GM21423 (cell line): ENCODE measurements at regions not wholly inside any gene's neighbourhood (a gene's known extent, or its start where the extent isn't known, plus 50 kb on each side); places are given as distances from the start of the nearest gene placed in this dataset.

Source experiments
- ATAC-seq: cut with Tn5 transposase; IDR thresholded peaks from one replicate; pipeline ENCODE4 v1.9.1; 2021; ENCODE audit warnings: mild to moderate bottlenecking, moderate library complexity; ENCODE audit not compliant: unreplicated experiment

DNA sequence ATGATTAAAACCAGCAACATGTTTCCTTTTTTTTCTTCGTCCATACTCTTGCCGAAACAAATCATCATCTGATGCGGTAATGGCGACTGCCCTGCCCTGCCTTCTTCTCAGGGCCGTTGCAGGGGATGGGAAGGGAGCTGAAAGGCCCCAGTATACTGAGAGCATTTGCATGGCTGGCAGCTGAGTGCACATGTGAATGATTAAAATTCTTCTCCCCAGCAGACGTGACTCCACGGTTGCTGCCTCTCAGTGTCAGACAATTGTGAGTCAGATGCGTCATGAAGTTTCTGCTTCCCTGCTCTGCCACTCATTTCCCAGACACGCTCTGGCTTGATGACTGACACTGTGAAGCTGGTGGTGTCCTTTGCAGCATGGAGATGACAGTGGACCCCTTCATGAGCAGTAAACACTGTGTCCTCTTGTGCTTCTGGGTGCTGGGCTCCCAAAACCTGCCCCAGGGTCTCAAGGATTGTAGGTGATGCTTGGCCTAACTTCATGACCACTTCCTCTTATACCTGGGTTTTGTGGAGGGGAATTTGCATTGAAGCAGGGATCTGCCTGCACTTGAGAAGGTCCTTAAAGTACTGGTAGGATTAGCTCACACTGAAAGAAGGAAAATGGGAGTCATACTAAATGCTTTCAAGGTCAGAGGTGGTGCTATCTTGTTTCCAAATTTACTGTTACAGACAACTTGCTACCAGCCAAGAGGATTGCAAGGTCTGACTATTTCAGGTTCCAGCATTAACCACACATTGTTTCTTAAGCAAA is 222.5 kb upstream of the COPS8 start:
- ATAC-seq = no peak

DNA sequence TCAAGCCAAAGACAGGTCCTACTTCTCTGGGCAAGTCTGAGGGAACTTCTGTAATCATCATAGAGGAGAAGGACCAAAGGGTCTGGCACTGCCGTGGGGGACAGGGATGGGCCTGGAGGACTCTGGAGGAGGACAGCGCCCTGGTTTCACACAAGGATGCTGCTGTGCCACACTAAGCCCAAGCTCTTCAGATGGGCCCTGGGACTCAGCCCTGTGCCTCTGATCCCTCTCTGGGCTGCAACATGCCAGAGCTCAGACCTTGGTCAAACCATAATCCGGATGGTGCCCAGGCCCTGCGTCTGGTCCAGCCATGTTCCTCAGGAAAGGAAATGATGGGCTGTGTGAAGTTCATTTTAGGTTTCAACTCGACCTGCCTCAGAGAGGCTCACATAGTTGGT is 222.0 kb upstream of the COPS8 start:
- no peak for ATAC-seq

DNA sequence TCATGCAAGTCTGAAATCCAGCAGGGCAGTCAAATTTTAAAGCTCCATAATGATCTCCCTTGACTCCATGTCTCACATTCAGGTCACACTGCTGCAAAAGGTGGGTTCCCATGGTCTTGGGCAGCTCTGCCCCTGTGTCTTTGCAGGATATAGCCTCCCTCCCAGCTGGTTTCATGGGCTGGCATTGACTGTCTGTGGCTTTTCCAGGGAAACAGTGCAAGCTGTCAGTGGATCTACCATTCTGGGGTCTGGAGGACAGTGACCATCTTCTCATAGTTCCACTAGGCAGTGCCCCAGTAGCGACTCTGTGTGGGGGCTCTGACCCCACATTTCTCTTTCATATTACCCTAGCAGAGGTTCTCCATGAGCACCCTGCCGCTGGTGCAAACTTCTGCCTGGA is 220.6 kb upstream of the COPS8 start:
- no peak for ATAC-seq

DNA sequence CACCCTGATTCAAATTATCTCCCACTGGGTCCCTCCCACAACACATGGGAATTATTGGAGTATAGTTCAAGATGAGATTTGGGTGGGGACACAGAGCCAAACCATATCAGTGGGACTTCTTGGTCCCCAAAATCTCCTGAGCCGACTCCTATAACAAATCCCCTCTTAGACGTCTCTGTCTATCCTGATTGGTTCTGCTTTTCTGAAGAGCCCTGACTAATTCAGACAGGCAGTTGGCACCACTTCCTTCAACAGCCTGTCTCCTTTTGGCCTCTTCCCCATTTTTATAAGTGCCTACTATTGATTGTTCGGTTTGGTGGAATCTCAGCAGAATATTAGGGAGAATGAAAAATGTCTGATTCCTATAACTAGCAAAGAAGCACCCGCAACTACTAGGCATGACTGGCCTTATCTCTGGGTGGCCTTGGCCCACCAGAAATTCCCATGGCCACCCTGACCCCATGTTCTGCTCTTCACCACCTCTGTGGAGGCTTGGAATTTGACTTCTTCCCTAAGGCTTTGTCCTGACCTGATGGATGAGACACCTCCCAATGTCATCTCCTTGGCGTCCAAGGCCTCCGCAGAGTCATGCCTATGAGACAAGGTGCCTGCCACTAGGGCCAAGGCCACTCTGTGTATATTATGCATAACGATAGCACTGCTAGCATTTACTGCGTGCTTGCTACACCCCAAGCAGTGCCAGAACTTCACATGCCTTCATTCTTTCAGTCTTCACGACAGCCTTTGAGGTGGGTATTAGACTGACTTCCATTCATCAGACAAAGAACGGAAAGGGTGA is 218.9 kb upstream of the COPS8 start:
- ATAC-seq = no peak

DNA sequence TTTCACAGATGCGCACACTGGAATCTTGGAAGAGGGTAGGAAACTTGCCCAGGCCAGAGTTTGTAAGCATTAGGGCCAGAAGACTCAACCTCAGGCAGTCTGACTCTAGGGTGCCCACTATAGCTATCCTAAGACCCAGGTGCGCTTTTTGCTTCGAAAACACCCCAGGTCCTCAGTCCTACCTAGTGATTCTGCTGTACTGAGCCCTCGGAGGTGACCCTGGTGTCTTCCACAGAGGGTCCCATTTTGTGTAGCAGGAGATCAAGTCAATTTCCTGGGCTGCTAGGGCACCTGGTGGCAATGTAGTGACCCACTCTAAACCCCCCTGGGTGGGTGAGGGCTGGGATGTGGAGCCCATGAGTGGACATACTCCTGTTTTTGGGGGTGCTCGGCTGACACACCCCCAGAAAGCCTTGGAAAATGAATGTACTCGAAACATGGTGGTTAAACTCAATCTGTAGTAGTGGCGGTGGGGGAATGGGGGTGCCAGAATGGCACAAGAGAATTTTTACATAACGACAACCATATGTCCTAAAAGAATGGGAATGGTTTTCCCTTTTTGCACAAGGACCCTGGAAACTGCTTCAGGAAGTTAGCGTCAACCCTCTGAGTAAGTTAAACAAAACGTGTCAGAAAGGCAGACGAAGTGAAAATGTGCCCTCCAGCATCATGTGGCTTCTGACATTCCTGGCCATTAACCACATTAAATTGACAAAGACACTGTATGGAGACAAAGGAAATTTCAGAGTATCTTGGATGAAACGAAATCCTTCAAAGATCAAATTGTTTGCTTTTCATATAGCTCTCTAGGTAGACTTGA is 218.0 kb upstream of the COPS8 start:
- no peak for ATAC-seq

DNA sequence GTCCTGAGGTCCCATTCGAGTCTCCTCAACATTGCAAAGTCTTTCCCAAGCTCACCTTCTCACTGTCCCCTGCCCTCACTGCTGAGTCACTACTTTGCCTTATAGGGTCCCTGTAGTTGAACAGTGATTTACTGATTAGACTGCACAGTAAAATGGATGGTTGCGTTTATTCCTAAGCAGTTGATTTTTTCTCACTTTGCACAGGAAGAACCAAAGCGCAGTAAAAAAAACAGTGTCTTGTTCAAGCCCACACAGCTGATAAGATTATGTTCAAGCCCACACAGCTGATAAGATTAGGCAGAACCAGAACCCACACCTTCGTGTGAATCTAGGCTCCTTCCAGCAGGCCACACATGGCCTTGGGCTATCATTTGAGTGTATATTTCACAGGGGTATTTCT is 215.3 kb upstream of the COPS8 start:
- no peak for ATAC-seq

DNA sequence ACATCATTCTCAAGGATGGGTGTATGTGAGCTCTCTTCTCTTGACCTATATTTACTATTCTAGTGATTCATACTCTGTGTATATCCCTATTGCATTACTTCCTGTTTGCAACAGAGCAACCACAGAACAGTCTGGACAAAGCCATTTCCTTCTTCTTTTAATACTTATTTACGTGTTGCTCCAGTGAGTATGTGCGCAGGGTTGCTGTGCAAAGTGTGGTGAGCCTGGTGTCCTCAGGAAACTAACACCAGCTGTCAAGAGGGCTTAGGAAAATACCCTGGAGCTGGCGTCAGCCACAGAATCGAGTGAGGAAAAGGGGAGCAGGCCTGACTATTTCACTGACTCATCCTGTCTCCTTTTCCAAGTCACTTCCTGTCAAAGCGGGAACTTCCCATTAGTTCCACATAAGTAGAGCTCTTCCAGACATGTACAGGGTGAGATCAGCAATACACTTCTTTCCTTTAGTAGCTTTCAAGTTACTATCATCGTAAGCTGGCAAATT is 214.1 kb upstream of the COPS8 start:
- ATAC-seq = no peak

DNA sequence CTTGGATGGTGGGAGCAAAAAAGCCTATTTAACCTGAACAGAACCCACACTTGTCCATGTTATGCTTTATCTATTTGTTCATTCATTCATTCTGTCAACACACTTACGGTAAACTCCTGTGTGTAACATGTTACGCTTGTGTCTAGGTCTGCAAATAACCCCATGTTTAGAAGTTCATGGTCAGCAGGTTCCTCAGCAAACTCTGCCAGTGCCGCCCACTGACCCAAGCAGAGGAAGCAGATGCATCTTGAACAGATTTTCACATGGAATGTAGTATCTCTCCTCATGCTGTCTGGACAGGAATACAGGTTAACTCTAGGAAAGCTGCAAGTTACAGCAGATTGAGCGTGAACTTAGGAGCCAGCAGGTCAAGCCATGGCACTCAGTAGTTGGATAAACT is 213.7 kb upstream of the COPS8 start:
- ATAC-seq = no peak

DNA sequence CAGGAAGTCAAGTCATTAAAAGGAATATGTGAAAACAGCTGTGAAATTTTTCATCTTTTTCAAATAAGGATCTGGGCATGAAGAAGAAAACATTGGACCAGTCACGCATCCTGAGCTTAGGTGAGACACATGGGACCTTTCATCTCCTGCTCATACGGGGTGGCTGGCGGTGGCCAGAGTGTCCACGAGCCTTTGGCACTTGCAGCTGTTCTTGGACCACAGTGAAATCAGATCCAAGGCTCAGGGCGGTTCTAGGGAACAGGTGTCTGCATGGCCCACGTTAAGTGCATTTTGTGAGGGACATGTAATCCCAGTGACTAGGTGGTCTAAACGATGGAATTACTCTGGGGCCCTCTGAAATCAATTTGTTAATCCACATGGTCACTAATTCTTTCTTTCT is 212.7 kb upstream of the COPS8 start:
- no peak for ATAC-seq

DNA sequence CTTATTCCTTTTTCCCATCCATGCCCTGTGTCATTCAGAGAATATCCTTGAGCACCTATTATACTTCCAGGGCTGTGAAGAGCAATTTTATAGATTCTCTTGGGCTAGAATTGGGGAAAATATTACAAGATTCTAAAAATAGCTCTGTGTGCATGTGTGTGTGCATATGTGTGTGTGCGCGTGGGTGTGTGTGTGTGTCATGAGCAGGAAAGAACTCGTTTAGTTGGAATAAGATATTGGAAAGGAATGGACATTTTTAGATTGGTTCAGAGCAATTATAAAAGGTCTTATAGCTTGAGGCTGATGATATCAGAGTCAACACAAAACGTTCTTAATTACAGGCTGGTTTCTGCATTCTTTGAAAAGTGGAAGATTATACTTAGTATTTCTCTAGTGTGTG is 212.1 kb upstream of the COPS8 start:
- ATAC-seq = no peak

DNA sequence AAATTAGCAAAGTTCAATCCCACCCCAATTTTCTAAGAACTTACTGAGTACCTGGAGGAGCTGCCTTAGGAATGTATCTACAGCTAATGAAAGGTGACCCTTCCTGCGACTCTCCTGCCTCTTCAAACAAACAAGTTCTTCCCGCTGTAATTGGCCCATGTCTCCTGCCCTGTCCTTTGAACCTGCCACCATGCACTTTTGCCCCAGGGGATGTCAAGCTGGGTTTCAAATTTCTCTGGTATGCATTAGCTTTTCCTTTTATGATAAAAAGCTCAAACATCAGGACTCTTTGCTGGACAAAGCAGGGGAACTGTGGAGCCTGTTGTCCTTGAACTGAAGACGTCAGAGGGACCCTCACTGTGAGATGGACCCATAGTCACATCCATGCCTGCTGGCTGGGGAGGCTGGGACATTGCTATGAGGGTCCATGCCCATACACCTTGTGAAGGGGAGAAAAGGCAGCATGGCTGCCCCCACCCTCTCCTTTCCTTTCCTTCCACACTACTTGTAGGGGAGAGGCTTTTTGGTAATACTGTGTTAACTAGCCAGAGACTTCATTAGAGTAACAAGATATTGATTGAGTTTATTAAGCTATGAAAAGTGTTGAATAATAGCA is 210.7 kb upstream of the COPS8 start:
- no peak for ATAC-seq

DNA sequence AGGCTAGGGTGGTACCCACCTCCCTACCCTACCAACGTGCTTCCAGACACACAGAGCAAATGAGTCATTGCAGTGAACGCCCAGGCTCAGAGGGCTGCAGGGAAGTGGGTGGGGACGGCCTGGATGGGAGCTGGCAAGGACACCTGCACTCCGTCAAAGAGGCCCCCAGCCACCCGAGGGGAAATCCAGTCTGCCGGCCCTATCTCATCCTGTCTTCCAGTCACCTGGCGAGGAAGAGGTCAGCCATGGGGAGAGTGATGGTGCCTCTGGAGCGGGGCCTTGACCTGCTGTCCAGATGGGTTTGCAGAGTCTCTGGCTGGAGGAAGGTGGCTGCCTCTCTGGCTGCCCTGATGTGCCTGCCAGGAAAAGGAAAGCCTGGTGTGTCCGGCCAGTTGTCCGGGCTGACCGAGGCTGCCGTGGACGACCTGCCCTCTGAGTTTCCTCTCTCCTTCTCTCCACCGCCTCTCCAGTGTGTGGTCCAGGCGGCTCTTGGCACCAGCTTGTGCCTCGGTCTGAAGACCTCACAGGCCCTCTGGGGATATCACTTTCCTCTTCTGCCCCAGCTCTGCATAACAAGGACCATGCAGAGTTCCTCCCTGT is 209.7 kb upstream of the COPS8 start:
- ATAC-seq = no peak

DNA sequence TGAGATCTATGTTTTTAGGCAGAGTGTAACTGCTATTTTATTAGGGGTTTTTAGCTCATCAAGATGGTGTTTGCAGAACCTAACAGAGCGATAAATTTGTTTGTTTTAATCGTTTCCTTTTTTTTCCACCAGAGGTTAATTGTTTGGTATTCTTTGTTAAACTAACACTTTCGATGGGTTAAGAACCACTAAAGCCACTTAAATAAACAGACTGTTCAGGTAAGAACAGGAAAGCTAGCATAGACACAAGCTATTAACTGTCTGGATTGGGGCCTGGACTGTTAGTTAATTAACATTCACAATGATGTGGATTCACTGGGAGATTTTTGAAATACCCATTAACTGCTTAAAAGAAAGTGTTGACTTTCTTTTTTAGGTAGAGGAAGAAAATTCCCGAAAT is 209.0 kb upstream of the COPS8 start:
- ATAC-seq = no peak

DNA sequence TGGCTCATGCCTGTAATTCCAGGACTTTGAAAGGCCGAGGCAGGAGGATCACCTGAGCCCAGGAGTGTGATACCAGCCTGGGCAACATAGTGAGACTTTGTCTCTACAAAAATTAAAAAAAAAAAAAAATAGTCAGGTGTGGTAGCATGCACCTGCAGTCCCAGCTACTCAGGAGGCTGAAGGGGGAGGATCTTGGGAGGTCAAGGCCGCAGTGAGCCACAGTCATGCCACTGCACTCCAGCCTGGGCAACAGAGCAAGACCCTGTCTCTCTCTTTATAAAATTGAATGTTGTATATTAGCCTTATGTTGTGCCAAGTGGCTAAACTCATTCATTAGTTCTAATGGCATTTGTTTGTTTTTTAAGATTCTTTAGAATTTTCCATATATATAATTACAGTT is 207.7 kb upstream of the COPS8 start:
- ATAC-seq = no peak

DNA sequence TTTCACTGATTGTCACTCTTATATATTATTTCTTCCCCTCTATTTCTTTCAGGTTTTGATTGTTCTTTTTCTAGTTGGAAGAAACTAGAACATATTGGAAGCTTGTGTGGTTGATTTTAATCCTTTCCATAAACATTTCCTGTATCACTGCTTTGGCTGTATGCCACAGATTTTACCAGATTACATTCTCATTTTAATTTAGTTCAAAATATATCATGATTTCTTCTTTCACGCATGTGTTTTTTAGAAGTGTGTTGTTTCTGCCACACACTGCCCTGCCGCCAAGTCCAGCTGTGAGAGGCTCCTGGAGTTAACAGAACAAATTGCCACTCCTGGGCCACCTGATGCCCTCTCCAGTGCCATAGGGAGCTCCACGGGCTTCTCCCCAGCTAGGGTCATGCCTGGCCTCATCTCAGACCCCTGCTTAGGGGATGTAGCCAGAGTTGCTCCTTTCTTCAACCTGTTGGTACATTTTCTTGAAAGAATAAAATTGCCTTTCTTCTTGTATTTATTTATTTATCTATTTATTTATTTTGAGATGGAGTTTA is 206.2 kb upstream of the COPS8 start:
- ATAC-seq = no peak

DNA sequence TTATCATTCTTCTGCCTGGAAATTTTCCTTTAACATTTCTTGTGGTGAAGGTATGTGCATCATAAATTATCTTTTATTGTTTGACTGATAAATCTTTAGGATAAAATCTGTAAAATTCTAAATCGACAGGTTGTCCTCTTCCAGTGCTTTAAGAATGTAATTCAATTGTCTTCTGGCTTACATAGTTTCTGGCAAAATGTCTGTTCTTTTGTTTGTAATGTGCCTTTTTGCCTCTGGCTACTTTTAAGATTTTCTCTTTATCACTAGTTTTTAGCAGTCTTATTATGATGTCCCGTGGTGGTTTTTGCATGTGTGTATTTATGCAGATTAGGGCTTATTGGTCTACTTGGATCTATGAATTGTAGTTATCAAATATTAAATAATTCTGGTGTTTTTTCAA is 203.6 kb upstream of the COPS8 start:
- ATAC-seq = no peak

DNA sequence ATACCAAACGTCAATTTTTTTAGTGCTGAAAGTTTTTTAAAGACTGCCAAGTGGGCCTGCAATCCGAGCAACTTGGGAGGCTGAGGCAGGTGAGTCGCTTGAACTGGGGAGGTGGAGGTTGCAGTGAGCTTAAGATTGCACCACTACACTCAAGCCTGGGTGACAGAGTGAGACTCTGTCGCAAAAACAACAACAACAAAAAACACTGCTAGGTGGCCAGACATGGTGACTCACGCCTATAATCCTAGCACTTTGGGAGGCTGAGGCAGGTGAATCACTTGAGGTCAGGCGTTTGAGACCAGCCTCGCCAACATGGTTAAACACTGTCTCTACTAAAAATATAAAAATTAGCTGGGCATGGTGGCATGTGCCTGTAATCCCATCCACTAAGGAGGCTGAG is 202.8 kb upstream of the COPS8 start:
- no peak for ATAC-seq

DNA sequence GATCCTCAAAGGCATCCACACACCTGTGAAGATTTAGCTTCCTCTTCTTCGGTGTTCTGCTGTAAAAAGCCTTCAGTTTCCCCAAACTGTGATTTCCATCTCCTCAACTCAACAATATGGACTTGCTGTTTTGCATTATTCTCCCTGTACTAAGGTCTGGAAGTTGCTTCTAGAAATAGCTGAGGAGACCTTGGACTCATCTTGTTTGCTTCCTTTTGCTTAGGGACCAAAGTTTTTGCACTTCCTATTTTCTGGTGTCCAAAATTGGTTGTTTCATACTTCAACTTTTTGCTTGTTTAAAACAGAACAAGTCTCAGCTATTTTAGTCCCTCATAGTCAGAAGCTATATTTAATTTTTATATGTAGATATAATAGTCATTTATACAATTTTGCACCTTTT is 201.9 kb upstream of the COPS8 start:
- ATAC-seq = no peak

DNA sequence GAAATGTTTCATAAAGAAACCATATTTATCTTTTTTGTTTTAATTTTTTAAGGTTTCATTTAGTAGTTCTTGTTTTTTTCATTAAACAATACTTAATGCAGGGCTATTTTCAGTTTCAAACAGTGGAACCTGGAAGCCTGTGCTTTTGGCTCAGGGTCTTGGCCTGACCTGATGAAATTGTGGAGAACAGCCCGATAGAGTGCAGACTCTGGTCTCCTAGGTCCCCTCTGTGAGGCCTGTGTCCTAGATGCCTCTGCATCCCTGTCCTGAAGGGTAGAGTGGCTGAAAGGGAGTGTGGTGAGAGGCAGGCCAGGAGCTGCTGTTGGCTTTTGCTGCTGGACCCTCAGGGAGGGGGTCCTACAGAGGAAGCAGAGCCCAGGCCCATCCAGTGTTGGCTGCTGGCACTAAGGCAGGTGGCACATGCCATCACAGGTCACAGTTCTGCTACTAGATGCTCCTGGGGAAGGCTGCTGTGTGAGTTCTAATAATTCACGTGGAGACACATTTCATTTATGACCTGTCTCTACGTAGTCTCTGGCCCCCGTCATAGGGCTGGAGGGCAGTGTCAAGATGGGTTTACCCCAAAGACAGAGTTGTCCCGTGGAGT is 201.0 kb upstream of the COPS8 start:
- ATAC-seq = no peak

DNA sequence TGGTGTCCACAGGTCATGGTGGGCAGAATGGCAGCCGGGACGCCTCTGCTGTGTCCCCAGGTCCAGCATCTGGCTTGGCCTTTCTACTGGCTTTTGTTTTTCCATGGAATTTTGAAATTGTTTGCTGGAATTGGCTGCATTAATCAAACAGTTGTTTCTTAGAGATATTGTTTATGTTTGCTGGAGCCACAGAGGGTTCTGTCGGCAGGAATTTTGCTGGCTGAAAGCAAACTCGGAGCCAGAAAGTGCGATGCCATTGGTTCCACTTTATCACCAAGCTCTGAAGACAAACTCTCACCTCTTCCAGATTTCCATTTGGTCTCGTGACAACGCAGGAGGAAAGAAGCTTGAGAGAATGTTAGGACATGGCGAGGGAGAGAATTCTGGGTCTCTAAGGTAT is 199.2 kb upstream of the COPS8 start:
- no peak for ATAC-seq
